Karpas-422 (cell line): ENCODE measurements at regions not wholly inside any gene's neighbourhood (a gene's known extent, or its start where the extent isn't known, plus 50 kb on each side); places are given as distances from the start of the nearest gene placed in this dataset.
"Not testable (repeated sequence)": the region's sequence is repeated elsewhere in the genome, so short reads cannot be mapped to it uniquely, and the experiment has no call there.

ENCODE experiments used
- DNase-seq: peaks from one replicate; pipeline ENCODE4 v3.0.0-alpha.2; 2015
- H2AFZ ChIP-seq: fragments of 200-600 bp; sonication (generic); 2 replicates; pipeline ENCODE4 v1.6.1; 2014; ENCODE audit warnings: antibody characterized with exemption, low read length, mixed read lengths
- H3K27ac ChIP-seq: fragments of 200-600 bp; sonication (generic); 2 replicates; pipeline ENCODE4 v1.5.1; 2014; ENCODE audit warnings: mild to moderate bottlenecking, low read length, moderate library complexity
- H3K27me3 ChIP-seq: fragments of 200-600 bp; sonication (generic); 2 replicates; pipeline ENCODE4 v1.6.1; 2014; ENCODE audit warnings: low read length, mixed read lengths
- H3K36me3 ChIP-seq: fragments of 200-600 bp; sonication (generic); 2 replicates; pipeline ENCODE4 v1.6.1; 2014; ENCODE audit warnings: low read length, mixed read lengths; ENCODE audit not compliant: insufficient read depth
- H3K4me1 ChIP-seq: fragments of 200-600 bp; sonication (generic); 2 replicates; pipeline ENCODE4 v1.6.1; 2014; ENCODE audit warnings: mild to moderate bottlenecking, low read length, mixed read lengths
- H3K4me2 ChIP-seq: fragments of 200-600 bp; sonication (generic); 2 replicates; pipeline ENCODE4 v1.6.1; 2014; ENCODE audit warnings: low read length, low read depth, mild to moderate bottlenecking; ENCODE audit not compliant: poor library complexity, severe bottlenecking
- H3K4me3 ChIP-seq: fragments of 200-600 bp; sonication (generic); 2 replicates; pipeline ENCODE4 v1.5.1; 2014; ENCODE audit warnings: mild to moderate bottlenecking, antibody characterized with exemption, low read length, mixed read lengths
- H3K79me2 ChIP-seq: fragments of 200-600 bp; sonication (generic); 2 replicates; pipeline ENCODE4 v1.6.1; 2014; ENCODE audit warnings: mild to moderate bottlenecking, low read length, mixed read lengths
- H3K9ac ChIP-seq: fragments of 200-600 bp; sonication (generic); 2 replicates; pipeline ENCODE4 v1.6.0; 2014; ENCODE audit warnings: low read length
- H3K9me2 ChIP-seq: fragments of 200-600 bp; sonication (generic), shearing (Covaris generic); replicated peaks from 2 replicates; pipeline ENCODE4 v1.6.0; 2014; ENCODE audit warnings: mild to moderate bottlenecking, low read length, moderate library complexity; ENCODE audit not compliant: insufficient read depth
- H3K9me3 ChIP-seq: fragments of 300-700, 200-600 bp; sonication (generic); 2 replicates; pipeline ENCODE4 v1.6.1; 2014; ENCODE audit warnings: low read length, mixed read lengths
- H4K20me1 ChIP-seq: fragments of 200-600 bp; sonication (generic); 2 replicates; pipeline ENCODE4 v1.6.1; 2014; ENCODE audit warnings: mild to moderate bottlenecking, antibody characterized with exemption, low read length, low read depth; ENCODE audit not compliant: insufficient read depth

- Histone ChIP-seq H3K36me3 (no peaks in the 10 kb centered on the region), H3K9me3 (peaks cover 20% of the 10 kb centered on the region), H2AFZ (no peak overlapping the region), H3K79me2 (no peaks in the 10 kb centered on the region), H4K20me1 (no peaks in the 10 kb centered on the region), H3K9me2 (no peaks in the 10 kb centered on the region), H3K4me2 (no peak overlapping the region), H3K9ac (no peak overlapping the region), H3K27ac (no peak overlapping the region), H3K4me3 (no peak overlapping the region), H3K27me3 (no peaks in the 10 kb centered on the region), H3K4me1 (no peaks in the 10 kb centered on the region)
- no peak for DNase-seq
Measured at GRCh38 chr13:54387625-54388024, 1359.0 kb downstream of the OLFM4 start.

GRCh38 chr13:54390841-54391240 is 1362.2 kb downstream of the OLFM4 start:
- Histone ChIP-seq H3K9me2 (no peaks in the 10 kb centered on the region), H3K4me1 (no peaks in the 10 kb centered on the region), H3K27ac (no peak overlapping the region), H3K79me2 (no peaks in the 10 kb centered on the region), H4K20me1 (no peaks in the 10 kb centered on the region), H3K9ac (no peak overlapping the region), H3K27me3 (no peaks in the 10 kb centered on the region), H2AFZ (no peak overlapping the region), H3K4me3 (no peak overlapping the region), H3K36me3 (no peaks in the 10 kb centered on the region), H3K4me2 (no peak overlapping the region), H3K9me3 (peaks cover 23% of the 10 kb centered on the region)
- no peak for DNase-seq

GRCh38 chr13:54394085-54394700 is 1365.6 kb downstream of the OLFM4 start:
- H3K9me3 ChIP-seq, result peaks cover 26% of the 10 kb centered on the region
- H3K27me3 ChIP-seq, result no peaks in the 10 kb centered on the region
- no peak for DNase-seq
- H4K20me1 ChIP-seq, result no peaks in the 10 kb centered on the region
- no peak overlapping the region for H3K9ac ChIP-seq
- no peak overlapping the region for H3K27ac ChIP-seq
- no peak overlapping the region for H2AFZ ChIP-seq
- no peaks in the 10 kb centered on the region for H3K79me2 ChIP-seq
- no peaks in the 10 kb centered on the region for H3K4me1 ChIP-seq
- H3K4me3 ChIP-seq, result no peak overlapping the region
- H3K4me2 ChIP-seq, result no peak overlapping the region
- no peaks in the 10 kb centered on the region for H3K36me3 ChIP-seq
- H3K9me2 ChIP-seq, result no peaks in the 10 kb centered on the region

GRCh38 chr13:54394908-54395307 is 1366.3 kb downstream of the OLFM4 start:
- H4K20me1 ChIP-seq, result no peaks in the 10 kb centered on the region
- no peaks in the 10 kb centered on the region for H3K4me1 ChIP-seq
- H3K9me2 ChIP-seq, result no peaks in the 10 kb centered on the region
- H2AFZ ChIP-seq, result no peak overlapping the region
- no peak for DNase-seq
- H3K27me3 ChIP-seq, result no peaks in the 10 kb centered on the region
- no peak overlapping the region for H3K9ac ChIP-seq
- H3K4me2 ChIP-seq, result no peak overlapping the region
- H3K79me2 ChIP-seq, result no peaks in the 10 kb centered on the region
- H3K27ac ChIP-seq, result no peak overlapping the region
- H3K9me3 ChIP-seq, result peaks cover 29% of the 10 kb centered on the region
- H3K36me3 ChIP-seq, result no peaks in the 10 kb centered on the region
- no peak overlapping the region for H3K4me3 ChIP-seq

- Histone ChIP-seq H3K4me2 (no peak overlapping the region), H3K9ac (no peak overlapping the region), H3K27ac (no peak overlapping the region), H2AFZ (no peak overlapping the region), H3K27me3 (no peaks in the 10 kb centered on the region), H3K36me3 (no peaks in the 10 kb centered on the region), H3K4me3 (no peak overlapping the region), H3K9me3 (peaks cover 31% of the 10 kb centered on the region), H3K79me2 (no peaks in the 10 kb centered on the region), H3K4me1 (no peaks in the 10 kb centered on the region), H4K20me1 (no peaks in the 10 kb centered on the region), H3K9me2 (no peaks in the 10 kb centered on the region)
- no peak for DNase-seq
Measured at GRCh38 chr13:54402495-54402894, 1373.9 kb downstream of the OLFM4 start.

- no peaks in the 10 kb centered on the region for H3K9me2 ChIP-seq
- no peaks in the 10 kb centered on the region for H3K79me2 ChIP-seq
- no peak overlapping the region for H2AFZ ChIP-seq
- H3K4me1 ChIP-seq, result no peaks in the 10 kb centered on the region
- no peak for DNase-seq
- no peaks in the 10 kb centered on the region for H3K27me3 ChIP-seq
- H3K9me3 ChIP-seq, result peaks cover 23% of the 10 kb centered on the region
- no peak overlapping the region for H3K27ac ChIP-seq
- no peak overlapping the region for H3K9ac ChIP-seq
- H3K4me3 ChIP-seq, result no peak overlapping the region
- no peaks in the 10 kb centered on the region for H4K20me1 ChIP-seq
- H3K4me2 ChIP-seq, result no peak overlapping the region
- no peaks in the 10 kb centered on the region for H3K36me3 ChIP-seq
Measured at GRCh38 chr13:54415753-54416366, 1387.2 kb downstream of the OLFM4 start.

GRCh38 chr13:54422946-54423345 is 1394.3 kb downstream of the OLFM4 start:
- H2AFZ ChIP-seq, H3K36me3 ChIP-seq, DNase-seq, H3K4me2 ChIP-seq, H4K20me1 ChIP-seq, H3K4me3 ChIP-seq, H3K79me2 ChIP-seq, H3K9ac ChIP-seq, H3K27ac ChIP-seq, H3K9me2 ChIP-seq, H3K27me3 ChIP-seq, H3K4me1 ChIP-seq: not testable (repeated sequence)
- peaks cover 26% of the 10 kb centered on the region for H3K9me3 ChIP-seq

GRCh38 chr13:54424344-54424743 is 1395.7 kb downstream of the OLFM4 start:
- Histone ChIP-seq H3K27ac (no peak overlapping the region), H3K27me3 (no peaks in the 10 kb centered on the region), H3K4me3 (no peak overlapping the region), H4K20me1 (no peaks in the 10 kb centered on the region), H3K4me2 (no peak overlapping the region), H2AFZ (no peak overlapping the region), H3K4me1 (no peaks in the 10 kb centered on the region), H3K79me2 (no peaks in the 10 kb centered on the region), H3K36me3 (no peaks in the 10 kb centered on the region), H3K9ac (no peak overlapping the region), H3K9me2 (0 out of 2 replicates have a peak, but pooled peaks cover 3% of the 10 kb centered on the region), H3K9me3 (peaks cover 27% of the 10 kb centered on the region; the same call in 1 of the 2 replicates)
- DNase-seq, result no peak
